GM12878 (cell line): ENCODE measurements at regions not wholly inside any gene's neighbourhood (a gene's known extent, or its start where the extent isn't known, plus 50 kb on each side); places are given as distances from the start of the nearest gene placed in this dataset.

ENCODE experiments used
- ATAC-seq: fragments of 200-7000 bp; cut with Tn5 transposase; 3 replicates; pipeline ENCODE4 v1.9.1; 2020; ENCODE audit warnings: mild to moderate bottlenecking, moderate library complexity
- BruUV-seq: library from RNA; stranded (reverse); fragments of 400-500 nt; replicated peaks from 2 replicates; lab custom pipeline; 2021; lab: Mats Ljungman, UMichigan
- CTCF ChIA-PET: fragments of 300-600 bp; sonication (Branson Sonifier 250); formaldehyde crosslinking; extraction: SDS; loops from one replicate; lab custom pipeline; 2021; ENCODE audit warnings: inconsistent platforms; lab: Yijun Ruan, JAX
- POLR2A ChIA-PET: fragments of 350-600 bp; formaldehyde crosslinking; extraction: SDS; loops from one replicate; lab custom pipeline; 2021; ENCODE audit warnings: inconsistent platforms; lab: Charles Lee
- RAD21 ChIA-PET: fragments of 300-600 bp; sonication (Branson Sonifier 250); formaldehyde crosslinking; loops from one replicate; lab custom pipeline; 2023; ENCODE audit warnings: antibody characterized with exemption; ENCODE audit not compliant: unreplicated experiment; lab: Charles Lee
- SMC1A ChIA-PET: fragments of 300-600 bp; sonication (Branson Sonifier 250); formaldehyde crosslinking; loops from one replicate; lab custom pipeline; 2023; ENCODE audit not compliant: unreplicated experiment, uncharacterized antibody; lab: Charles Lee
- DNase-seq: peaks from one replicate; pipeline ENCODE4 v3.0.0-alpha.2; 2011; ENCODE audit warnings: low read depth, low spot score
- FAIRE-seq: peaks from 3 replicates; lab custom pipeline; 2011; peaks lifted over from hg19 to GRCh38; lab: Jason Lieb, UNC
- H2AFZ ChIP-seq: 2 replicates; pipeline ENCODE4 v1.6.0; 2011; ENCODE audit warnings: low read depth, low read length, control low read depth; ENCODE audit not compliant: control insufficient read depth
- H3K27ac ChIP-seq: 2 replicates; pipeline ENCODE4 v1.5.1; 2011; ENCODE audit warnings: control low read depth; ENCODE audit not compliant: control insufficient read depth, insufficient read depth
- H3K27me3 ChIP-seq, 2 experiments: replicated peaks in 1 of 2; 2 replicates each; pipeline versions ENCODE4 v1.6.0 to v1.6.1; 2011; ENCODE audit warnings: low read length in 1 of 2; ENCODE audit not compliant: control insufficient read depth in 2 of 2, insufficient read depth in 2 of 2
- H3K36me3 ChIP-seq, 2 experiments: 2 replicates each; pipeline ENCODE4 v1.5.1; 2011; ENCODE audit warnings: low read length in 1 of 2; ENCODE audit not compliant: control insufficient read depth in 2 of 2, insufficient read depth in 2 of 2
- H3K4me1 ChIP-seq: 2 replicates; pipeline ENCODE4 v1.6.1; 2011; ENCODE audit warnings: mild to moderate bottlenecking, low read length, moderate library complexity, mixed read lengths; ENCODE audit not compliant: control insufficient read depth, insufficient read depth
- H3K4me2 ChIP-seq: 2 replicates; pipeline ENCODE4 v1.6.0; 2011; ENCODE audit warnings: control low read depth; ENCODE audit not compliant: control insufficient read depth, insufficient read depth
- H3K4me3 ChIP-seq: fragments of 200-600 bp; sonication (generic); 2 replicates; pipeline ENCODE4 v1.5.1; 2016
- H3K79me2 ChIP-seq: 2 replicates; pipeline ENCODE4 v1.6.0; 2011; ENCODE audit warnings: low read length; ENCODE audit not compliant: control insufficient read depth, insufficient read depth
- H3K9ac ChIP-seq: 2 replicates; pipeline ENCODE4 v1.8.0; 2011; ENCODE audit warnings: low read length, control low read depth, mixed read lengths; ENCODE audit not compliant: control insufficient read depth, insufficient read depth
- H3K9me3 ChIP-seq: replicated peaks from 3 replicates; pipeline ENCODE4 v1.5.1; 2011; ENCODE audit warnings: mild to moderate bottlenecking, low read length; ENCODE audit not compliant: control insufficient read depth, insufficient read depth
- H4K20me1 ChIP-seq: 2 replicates; pipeline ENCODE4 v1.6.0; 2011; ENCODE audit not compliant: control insufficient read depth, insufficient read depth
- BCLAF1 ChIP-seq: fragments of 450-650 bp; IDR thresholded peaks from 2 replicates; pipeline ENCODE4 v1.6.1; 2017; ENCODE audit warnings: antibody characterized with exemption, mild to moderate bottlenecking, moderate library complexity
- IKZF1 ChIP-seq: fragments of 450-650 bp; conservative IDR thresholded peaks from 2 replicates; pipeline ENCODE4 v1.6.1; 2017; ENCODE audit warnings: antibody characterized with exemption, mild to moderate bottlenecking
- LARP7 ChIP-seq: fragments of 450-650 bp; IDR thresholded peaks from 2 replicates; pipeline ENCODE4 v1.6.1; 2017; ENCODE audit warnings: mild to moderate bottlenecking
- MEF2B ChIP-seq: fragments of 450-650 bp; IDR thresholded peaks from 2 replicates; pipeline ENCODE4 v1.6.1; 2018; ENCODE audit warnings: mild to moderate bottlenecking, moderate library complexity; ENCODE audit not compliant: partially characterized antibody, poor library complexity, severe bottlenecking
- NR2C1 ChIP-seq: fragments of 450-650 bp; IDR thresholded peaks from 2 replicates; pipeline ENCODE4 v1.6.1; 2017; ENCODE audit warnings: antibody characterized with exemption, mild to moderate bottlenecking, moderate library complexity
- NRF1 ChIP-seq: conservative IDR thresholded peaks from 2 replicates; pipeline ENCODE4 v1.6.1; 2011; ENCODE audit warnings: mild to moderate bottlenecking, low read depth, low read length, improper control_type of control experiment
- POLR2A ChIP-seq: IDR thresholded peaks from 2 replicates; pipeline ENCODE4 v1.6.1; 2011; ENCODE audit warnings: low read depth, mild to moderate bottlenecking, low read length
- POLR2AphosphoS5 ChIP-seq: IDR thresholded peaks from 2 replicates; pipeline ENCODE4 v1.6.1; 2011; ENCODE audit warnings: mild to moderate bottlenecking, low read length, inconsistent platforms
- RAD21 ChIP-seq: IDR thresholded peaks from 2 replicates; pipeline ENCODE4 v1.6.1; 2011; ENCODE audit warnings: mild to moderate bottlenecking, low read depth, low read length, moderate library complexity; ENCODE audit not compliant: insufficient read depth
- SIN3A ChIP-seq: IDR thresholded peaks from 2 replicates; pipeline ENCODE4 v1.6.1; 2012; ENCODE audit warnings: low read depth, low read length, improper control_type of control experiment
- SPI1 ChIP-seq: IDR thresholded peaks from 2 replicates; pipeline ENCODE4 v1.6.1; 2011; ENCODE audit warnings: low read depth, mild to moderate bottlenecking, low read length, moderate library complexity, borderline replicate concordance; ENCODE audit not compliant: insufficient read depth
- SREBF2 ChIP-seq: IDR thresholded peaks from 2 replicates; pipeline ENCODE4 v1.6.1; 2012; ENCODE audit warnings: mild to moderate bottlenecking, low read length
- WGBS: methylation state at CpG from one replicate; pipeline ENCODE4 v1.1.6; 2016; ENCODE audit warnings: low lambda C conversion rate; ENCODE audit not compliant: insufficient replicate concordance, insufficient coverage; ENCODE audit errors: missing lambda C conversion rate; 5-methylcytosine and 5-hydroxymethylcytosine counted together
- in situ Hi-C: fragments of 300-500 bp; cut with MboI; formaldehyde crosslinking; loops from 9 replicates; pipeline ENCODE4 v1.14.3; 2018; ENCODE audit warnings: mixed read lengths
- intact Hi-C: fragments of 100-400 bp; cut with micrococcal nuclease; formaldehyde crosslinking; loops from one replicate; pipeline ENCODE4 v1.14.2; 2022; ENCODE audit not compliant: unreplicated experiment

- Histone ChIP-seq H3K27me3 (no peaks in the 10 kb centered on the region), H3K4me2 (no peak overlapping the region), H4K20me1 (no peaks in the 10 kb centered on the region), H3K4me3 (no peak overlapping the region), H3K27ac (no peak overlapping the region), H2AFZ (no peak overlapping the region), H3K9ac (no peak overlapping the region), H3K9me3 (no peaks in the 10 kb centered on the region), H3K79me2 (no peaks in the 10 kb centered on the region), H3K36me3 (no peaks in the 10 kb centered on the region), H3K4me1 (no peaks in the 10 kb centered on the region)
- TF ChIP-seq SPI1 = no peak
- TF ChIP-seq IKZF1 = no peak
- BruUV-seq = no TSS peak
- RAD21 ChIA-PET = no interaction called here
- POLR2A ChIA-PET = no interaction called here
- WGBS = 50% methylated on average over 2 of the region's 2 CpGs
- SMC1A ChIA-PET = interaction anchor here (0.6 to 1.3 kb wide), 3 partner anchors 17 to 87 kb away, joined by 3 read pairs; no protein-coding TSS in a partner anchor
- ATAC-seq (no peak), DNase-seq (no peak), FAIRE-seq (no peak)
- CTCF ChIA-PET = interaction anchor here (0.5 to 3.0 kb wide), 4 partner anchors 9 to 102 kb away, joined by 3 to 10 read pairs (median 4); no protein-coding TSS in a partner anchor
- intact Hi-C loops = no loop called here
- in situ Hi-C loops = no loop called here
These were observed 154.2 kb downstream of the BARHL2 start for GRCh38 chr1:90562892-90563291.

DNA sequence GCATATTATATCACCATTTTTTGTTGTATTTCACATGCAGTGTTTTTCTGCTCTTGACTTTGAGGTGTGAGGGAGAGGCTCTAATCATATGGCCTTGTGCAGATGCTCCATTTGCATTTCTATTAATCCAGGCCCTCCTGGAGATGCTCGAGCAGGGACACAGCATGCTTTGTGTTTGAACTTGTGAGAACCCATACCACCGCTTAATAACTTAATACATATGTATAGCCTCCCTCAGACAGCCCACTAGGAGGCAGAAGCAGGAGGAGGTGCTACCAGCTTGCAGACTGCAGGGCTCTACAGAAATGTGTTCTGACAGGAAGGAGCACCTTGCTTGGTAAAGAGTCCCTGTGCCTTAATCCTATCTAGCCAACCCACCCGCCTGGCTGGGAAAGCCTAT, 155.2 kb downstream of the BARHL2 start:
- ChIA-PET POLR2A (no interaction called here), RAD21 (interaction anchor here (0.7 kb wide), 1 partner anchor 30 kb away, joined by 3 read pairs; no protein-coding TSS in a partner anchor), CTCF (interaction anchor here (0.6 to 2.4 kb wide), 4 partner anchors 8 to 1584 kb away, joined by 3 to 8 read pairs (median 5); no protein-coding TSS in a partner anchor), SMC1A (interaction anchor here (1.0 to 5.8 kb wide), 2 partner anchors 18 to 51 kb away, joined by 3 to 28 read pairs; no protein-coding TSS in a partner anchor)
- Histone ChIP-seq H2AFZ (no peak overlapping the region), H3K4me3 (no peak overlapping the region), H3K9ac (no peak overlapping the region), H3K36me3 (no peaks in the 10 kb centered on the region), H3K27me3 (no peaks in the 10 kb centered on the region), H3K79me2 (no peaks in the 10 kb centered on the region), H3K4me1 (no peaks in the 10 kb centered on the region), H4K20me1 (no peaks in the 10 kb centered on the region), H3K4me2 (no peak overlapping the region), H3K9me3 (no peaks in the 10 kb centered on the region), H3K27ac (no peak overlapping the region)
- no peak for TF ChIP-seq POLR2A
- TF ChIP-seq NR2C1 = no peak
- TF ChIP-seq BCLAF1 = no peak
- TF ChIP-seq POLR2AphosphoS5 = no peak
- TF ChIP-seq RAD21 = no peak
- no peak for TF ChIP-seq SIN3A
- TF ChIP-seq MEF2B = no peak
- no peak for TF ChIP-seq LARP7
- TF ChIP-seq IKZF1 = no peak
- no peak for TF ChIP-seq SREBF2
- no peak for TF ChIP-seq NRF1
- DNase-seq (no peak), ATAC-seq (peak; percentile 65), FAIRE-seq (no peak)
- in situ Hi-C loops = no loop called here
- BruUV-seq = no TSS peak
- intact Hi-C loops = no loop called here
- 13% methylated on average over 3 of the region's 3 CpGs for WGBS
